ENCODE measurements at regions not wholly inside any gene's neighbourhood (a gene's known extent, or its start where the extent isn't known, plus 50 kb on each side); places are given as distances from the start of the nearest gene placed in this dataset.

GRCh38 chr6:113461153-113461932 is 395.8 kb upstream of the MARCKS start:
- no peak for DNase-seq (ENCODE audit: low spot score)

- DNase-seq (ENCODE audit: low spot score) = no peak
Measured at GRCh38 chr6:113464536-113464935, 392.6 kb upstream of the MARCKS start.

GRCh38 chr6:113464960-113465359 is 392.2 kb upstream of the MARCKS start:
- peak; percentile 56 for DNase-seq (ENCODE audit: low spot score)

- DNase-seq (ENCODE audit: low spot score) = no peak
Measured at GRCh38 chr6:113466526-113466925, 390.6 kb upstream of the MARCKS start.

- no peak for DNase-seq (ENCODE audit: low spot score)
Measured at GRCh38 chr6:113475392-113475791, 381.8 kb upstream of the MARCKS start.

- DNase-seq (ENCODE audit: low spot score) = no peak
Measured at GRCh38 chr6:113476937-113477839, 380.0 kb upstream of the MARCKS start.

GRCh38 chr6:113480616-113481015 is 376.5 kb upstream of the MARCKS start:
- no peak for DNase-seq (ENCODE audit: low spot score)

- no peak for DNase-seq (ENCODE audit: low spot score)
Measured at GRCh38 chr6:113481458-113481857, 375.7 kb upstream of the MARCKS start.

- no peak for DNase-seq (ENCODE audit: low spot score)
Measured at GRCh38 chr6:113481910-113482309, 375.2 kb upstream of the MARCKS start.

- no peak for DNase-seq (ENCODE audit: low spot score)
Measured at GRCh38 chr6:113482771-113483170, 374.4 kb upstream of the MARCKS start.

GRCh38 chr6:113486199-113486598 is 370.9 kb upstream of the MARCKS start:
- no peak for DNase-seq (ENCODE audit: low spot score)

- DNase-seq (ENCODE audit: low spot score) = no peak
Measured at GRCh38 chr6:113487489-113488058, 369.6 kb upstream of the MARCKS start.

GRCh38 chr6:113488061-113488460 is 369.1 kb upstream of the MARCKS start:
- no peak for DNase-seq (ENCODE audit: low spot score)

- DNase-seq (ENCODE audit: low spot score) = no peak
Measured at GRCh38 chr6:113488812-113489685, 368.1 kb upstream of the MARCKS start.

GRCh38 chr6:113489952-113490746 is 367.0 kb upstream of the MARCKS start:
- DNase-seq (ENCODE audit: low spot score) = no peak

- DNase-seq (ENCODE audit: low spot score) = no peak
Measured at GRCh38 chr6:113491376-113491775, 365.8 kb upstream of the MARCKS start.

GRCh38 chr6:113493991-113494390 is 363.2 kb upstream of the MARCKS start:
- no peak for DNase-seq (ENCODE audit: low spot score)

- peak; percentile 96 for DNase-seq (ENCODE audit: low spot score)
Measured at GRCh38 chr6:113495521-113495920, 361.6 kb upstream of the MARCKS start.

- DNase-seq (ENCODE audit: low spot score) = peak; percentile 98
Measured at GRCh38 chr6:113496166-113496565, 361.0 kb upstream of the MARCKS start.

GRCh38 chr6:113500221-113500620 is 356.9 kb upstream of the MARCKS start:
- DNase-seq (ENCODE audit: low spot score) = no peak
